Neural progenitor cell (in vitro differentiated cells): ENCODE measurements at regions not wholly inside any gene's neighbourhood (a gene's known extent, or its start where the extent isn't known, plus 50 kb on each side); places are given as distances from the start of the nearest gene placed in this dataset.

Experiments used
- DNase-seq: peaks from one replicate; pipeline ENCODE4 v3.0.0-alpha.2; 2016; ENCODE audit warnings: low spot score
- H2AFZ ChIP-seq: fragments of 200-600 bp; sonication (generic); replicated peaks from 2 replicates; pipeline ENCODE4 v1.6.1; 2016; ENCODE audit warnings: antibody characterized with exemption
- H3F3A ChIP-seq: fragments of 200-600 bp; sonication (generic); 2 replicates; pipeline ENCODE4 v1.6.1; 2016; ENCODE audit warnings: antibody characterized with exemption, low read depth
- H3K27ac ChIP-seq: fragments of 200-600 bp; sonication (generic); 2 replicates; pipeline ENCODE4 v1.5.1; 2016; ENCODE audit warnings: mild to moderate bottlenecking
- H3K27me3 ChIP-seq: fragments of 200-600 bp; sonication (generic); 2 replicates; pipeline ENCODE4 v1.6.1; 2016; ENCODE audit warnings: mild to moderate bottlenecking, moderate library complexity
- H3K36me3 ChIP-seq: fragments of 200-600 bp; sonication (generic); 2 replicates; pipeline ENCODE4 v1.5.1; 2016
- H3K4me1 ChIP-seq: fragments of 200-600 bp; sonication (generic); 2 replicates; pipeline ENCODE4 v1.6.1; 2016; ENCODE audit warnings: mixed run types
- H3K4me2 ChIP-seq: fragments of 200-600 bp; sonication (generic); 2 replicates; pipeline ENCODE4 v1.6.1; 2016
- H3K4me3 ChIP-seq: fragments of 200-600 bp; sonication (generic); 2 replicates; pipeline ENCODE4 v1.5.1; 2016
- H3K79me2 ChIP-seq: fragments of 200-600 bp; sonication (generic); 2 replicates; pipeline ENCODE4 v1.6.1; 2016; ENCODE audit warnings: low read depth
- H3K9ac ChIP-seq: fragments of 200-600 bp; sonication (generic); 2 replicates; pipeline ENCODE4 v1.6.1; 2016
- H3K9me3 ChIP-seq: fragments of 200-600 bp; sonication (generic); 2 replicates; pipeline ENCODE4 v1.5.1; 2016; ENCODE audit warnings: low read depth
- H4K20me1 ChIP-seq: fragments of 200-600 bp; sonication (generic); 2 replicates; pipeline ENCODE4 v1.6.1; 2016; ENCODE audit warnings: low read depth
- H3K27ac Mint-ChIP-seq: 3 replicates; pipeline ENCODE4 v1.8.0; 2021; ENCODE audit warnings: mixed read lengths
- H3K27me3 Mint-ChIP-seq: 2 replicates; pipeline ENCODE4 v1.8.0; 2022; ENCODE audit warnings: low read depth, mild to moderate bottlenecking, inconsistent platforms, moderate library complexity, mixed read lengths; ENCODE audit not compliant: insufficient read depth
- H3K36me3 Mint-ChIP-seq: 3 replicates; pipeline ENCODE4 v1.8.0; 2021; ENCODE audit warnings: mixed read lengths
- H3K4me1 Mint-ChIP-seq: 3 replicates; pipeline ENCODE4 v1.8.0; 2021; ENCODE audit warnings: mixed read lengths
- H3K4me3 Mint-ChIP-seq: 3 replicates; pipeline ENCODE4 v1.8.0; 2021; ENCODE audit warnings: mild to moderate bottlenecking, moderate library complexity, mixed read lengths
- H3K9me3 Mint-ChIP-seq: 3 replicates; pipeline ENCODE4 v1.8.0; 2020; ENCODE audit warnings: mixed read lengths
- CTCF ChIP-seq: fragments of 200-600 bp; sonication (generic); IDR thresholded peaks from 2 replicates; pipeline ENCODE4 v1.5.1; 2017; ENCODE audit warnings: antibody characterized with exemption, mild to moderate bottlenecking
- EZH2 ChIP-seq: fragments of 200-600 bp; sonication (generic); IDR thresholded peaks from 2 replicates; pipeline ENCODE4 v1.6.1; 2017; ENCODE audit warnings: antibody characterized with exemption, mild to moderate bottlenecking, moderate library complexity
- EZH2phosphoT487 ChIP-seq: fragments of 200-600 bp; sonication (generic); IDR thresholded peaks from 2 replicates; pipeline ENCODE4 v1.6.1; 2017; ENCODE audit warnings: antibody characterized with exemption

DNA sequence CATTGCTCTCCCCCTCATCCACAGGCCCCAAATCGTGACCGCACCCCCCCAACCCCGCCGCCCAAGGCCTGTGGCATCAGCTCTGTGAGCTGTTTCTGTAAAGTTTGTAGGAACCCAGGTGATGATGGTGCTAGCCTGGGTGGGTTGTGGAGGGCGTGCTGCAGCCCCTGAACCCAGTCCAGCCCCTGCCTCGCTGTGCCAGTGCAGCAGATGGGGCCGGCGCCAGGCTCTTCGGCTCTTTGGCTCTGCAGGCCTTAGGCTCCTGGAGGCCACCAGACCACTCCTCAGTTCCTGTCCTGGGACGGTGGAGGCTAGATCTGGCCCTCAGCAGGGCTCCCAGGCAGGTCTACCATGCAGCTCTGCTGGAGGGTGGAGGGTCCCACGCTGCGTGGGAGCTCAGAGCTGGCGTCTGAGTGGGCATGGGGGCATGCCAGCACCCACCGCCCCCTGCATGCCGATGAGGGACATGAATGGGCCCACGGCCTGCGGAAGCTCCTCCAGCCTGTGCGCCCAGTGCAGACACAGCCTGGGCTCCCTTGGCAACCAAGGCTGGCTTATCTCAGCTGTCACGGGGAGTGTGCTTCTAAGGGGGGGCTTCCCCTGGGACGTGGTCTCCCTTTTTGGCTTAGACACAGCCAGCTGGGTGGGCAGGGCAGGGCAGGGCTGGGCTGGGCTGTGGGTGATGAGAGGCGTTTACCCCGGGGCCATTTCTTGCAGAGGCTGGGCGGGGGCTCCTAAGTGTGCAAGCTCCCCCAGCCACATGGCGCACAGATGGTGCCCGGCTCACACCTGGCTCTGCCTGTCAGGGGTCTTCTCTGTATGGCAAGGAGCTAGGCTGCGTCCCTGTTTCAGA is 1187.6 kb downstream of the BRD1 start:
- Histone ChIP-seq H3K9ac (no peak overlapping the region), H3K36me3 (no peaks in the 10 kb centered on the region), H3K9me3 (no peaks in the 10 kb centered on the region), H3K4me1 (peaks cover 4% of the 10 kb centered on the region), H3K79me2 (peaks cover 3% of the 10 kb centered on the region), H3K27me3 (no peaks in the 10 kb centered on the region), H3K27ac (no peak overlapping the region), H3K4me3 (no peak overlapping the region), H4K20me1 (peaks cover 19% of the 10 kb centered on the region), H3K4me2 (no peak overlapping the region), H2AFZ (no peak overlapping the region), H3F3A (no peaks in the 10 kb centered on the region)
- no peak for DNase-seq
- peaks cover 4% of the 10 kb centered on the region for H3K27me3 Mint-ChIP-seq
- H3K9me3 Mint-ChIP-seq: no peaks in the 10 kb centered on the region
- H3K4me3 Mint-ChIP-seq: no peak overlapping the region
- H3K27ac Mint-ChIP-seq: no peak overlapping the region
- no peaks in the 10 kb centered on the region for H3K36me3 Mint-ChIP-seq
- TF ChIP-seq EZH2 (no peak), CTCF (no peak), EZH2phosphoT487 (no peak)
- peaks cover 17% of the 10 kb centered on the region for H3K4me1 Mint-ChIP-seq

DNA sequence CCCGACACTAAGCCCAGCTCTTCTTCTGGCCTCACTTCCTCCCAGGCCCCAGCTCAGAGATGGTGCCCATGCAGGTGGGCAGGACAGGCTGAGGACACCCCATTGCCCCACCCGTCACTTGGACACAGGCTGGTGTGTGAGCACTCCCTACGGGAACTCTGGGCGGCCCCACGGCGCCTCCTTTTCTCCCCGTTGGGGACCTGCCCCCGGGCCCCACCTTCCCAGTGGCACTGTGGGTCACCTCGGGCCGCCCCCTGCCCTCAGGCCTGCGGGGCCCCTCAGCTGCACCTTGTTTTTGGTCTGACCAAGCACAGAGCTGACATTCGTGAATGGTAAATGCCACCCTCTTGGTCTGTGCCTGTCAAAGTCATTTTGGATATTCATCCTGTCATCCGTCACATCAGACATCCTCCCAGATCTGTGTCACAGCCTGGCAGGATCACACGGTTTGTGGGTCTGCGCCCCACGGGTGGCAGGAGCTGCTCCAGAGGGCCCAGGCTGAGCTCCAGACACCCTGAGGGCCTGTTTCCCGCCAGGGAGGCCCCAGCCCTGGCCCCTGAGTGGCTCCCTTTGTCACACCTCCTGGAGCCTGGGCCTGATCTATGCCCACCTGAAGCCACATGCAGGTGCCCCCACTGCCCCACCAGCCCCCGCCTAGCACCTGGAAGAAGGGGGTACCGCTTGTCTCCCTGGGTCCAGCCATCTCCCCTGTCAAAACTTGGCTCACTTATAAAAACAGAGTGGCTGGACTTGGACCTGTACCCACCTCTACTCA is 1188.5 kb downstream of the BRD1 start:
- Mint-ChIP-seq H3K27me3 (peaks cover 4% of the 10 kb centered on the region), H3K4me3 (no peak overlapping the region), H3K36me3 (no peaks in the 10 kb centered on the region), H3K27ac (no peak overlapping the region), H3K4me1 (peaks cover 17% of the 10 kb centered on the region), H3K9me3 (no peaks in the 10 kb centered on the region)
- no peak for DNase-seq
- Histone ChIP-seq H3F3A (no peaks in the 10 kb centered on the region), H4K20me1 (peaks cover 10% of the 10 kb centered on the region), H3K4me1 (peaks cover 4% of the 10 kb centered on the region), H3K9me3 (no peaks in the 10 kb centered on the region), H3K79me2 (peaks cover 10% of the 10 kb centered on the region), H3K27ac (no peak overlapping the region), H2AFZ (no peak overlapping the region), H3K36me3 (no peaks in the 10 kb centered on the region), H3K4me3 (no peak overlapping the region), H3K27me3 (no peaks in the 10 kb centered on the region), H3K4me2 (no peak overlapping the region), H3K9ac (no peak overlapping the region)
- TF ChIP-seq EZH2phosphoT487 (no peak), EZH2 (no peak)

DNA sequence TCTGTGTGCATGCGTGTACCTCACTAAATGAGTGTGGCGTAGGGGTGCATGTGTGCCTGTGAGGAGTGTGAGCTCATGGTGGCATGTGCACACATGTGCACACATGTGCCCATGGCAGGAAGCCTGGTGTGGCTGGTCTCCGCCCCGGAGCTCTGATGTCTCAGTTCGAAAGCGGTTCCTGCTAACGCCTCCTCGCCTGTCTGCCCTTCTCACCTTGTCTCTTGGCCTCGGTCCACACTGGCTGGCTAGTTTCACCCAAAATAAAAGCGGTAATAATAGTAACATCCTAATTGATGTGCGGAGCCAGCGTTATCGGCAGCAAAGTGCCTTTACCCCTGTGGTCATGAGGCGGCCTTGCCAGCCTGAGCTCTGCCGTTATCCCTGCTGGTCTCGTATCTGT is 1190.4 kb downstream of the BRD1 start:
- Histone ChIP-seq H3F3A (no peaks in the 10 kb centered on the region), H3K27me3 (no peaks in the 10 kb centered on the region), H3K4me3 (no peak overlapping the region), H3K79me2 (peaks cover 13% of the 10 kb centered on the region), H3K36me3 (no peaks in the 10 kb centered on the region), H3K4me2 (no peak overlapping the region), H3K9me3 (no peaks in the 10 kb centered on the region), H3K9ac (no peak overlapping the region), H3K27ac (no peak overlapping the region), H2AFZ (no peak overlapping the region), H3K4me1 (peaks cover 11% of the 10 kb centered on the region), H4K20me1 (peaks cover 8% of the 10 kb centered on the region)
- H3K4me1 Mint-ChIP-seq: peaks cover 15% of the 10 kb centered on the region
- no peaks in the 10 kb centered on the region for H3K36me3 Mint-ChIP-seq
- TF ChIP-seq CTCF (no peak), EZH2 (no peak), EZH2phosphoT487 (no peak)
- peaks cover 4% of the 10 kb centered on the region for H3K27me3 Mint-ChIP-seq
- peak overlapping the region; percentile 63 for H3K27ac Mint-ChIP-seq
- H3K9me3 Mint-ChIP-seq: no peaks in the 10 kb centered on the region
- H3K4me3 Mint-ChIP-seq: no peak overlapping the region
- DNase-seq: no peak
